IMR-90 (cell line): ENCODE measurements at regions not wholly inside any gene's neighbourhood (a gene's known extent, or its start where the extent isn't known, plus 50 kb on each side); places are given as distances from the start of the nearest gene placed in this dataset.

Source experiments
- ATAC-seq: fragments of 200-7000 bp; cut with Tn5 transposase; 2 replicates; pipeline ENCODE4 v1.9.1; 2020; ENCODE audit warnings: low read depth, mild to moderate bottlenecking, moderate library complexity
- BruUV-seq: library from RNA; stranded (reverse); fragments of 400-500 nt; replicated peaks from 2 replicates; lab custom pipeline; 2021; lab: Mats Ljungman, UMichigan
- CTCF ChIA-PET: fragments of 300-600 bp; formaldehyde crosslinking; extraction: SDS; loops from one replicate; lab custom pipeline; 2021; ENCODE audit warnings: antibody characterized with exemption; lab: Yijun Ruan, JAX
- POLR2A ChIA-PET: fragments of 300-600 bp; sonication (Branson Sonifier 250); formaldehyde crosslinking; loops from one replicate; lab custom pipeline; 2022; ENCODE audit warnings: antibody characterized with exemption; ENCODE audit not compliant: unreplicated experiment; lab: Charles Lee
- DNase-seq: peaks from one replicate; pipeline ENCODE4 v3.0.0; 2013
- H2AFZ ChIP-seq: replicated peaks from 2 replicates; pipeline ENCODE3; 2013; ENCODE audit warnings: low read length, mild to moderate bottlenecking; ENCODE audit not compliant: poor library complexity
- H2AK5ac ChIP-seq: 2 replicates; pipeline ENCODE4 v1.6.1; 2013; ENCODE audit warnings: low read depth, low read length, inconsistent platforms
- H2AK9ac ChIP-seq: replicated peaks from 2 replicates; pipeline ENCODE3; 2013; ENCODE audit warnings: mild to moderate bottlenecking, low read depth, low read length, moderate library complexity; ENCODE audit not compliant: poor library complexity
- H2BK120ac ChIP-seq: 2 replicates; pipeline ENCODE4 v1.6.1; 2013; ENCODE audit warnings: low read depth, low read length, inconsistent platforms
- H2BK15ac ChIP-seq: 3 replicates; pipeline ENCODE4 v1.6.1; 2013; ENCODE audit warnings: low read depth, low read length, inconsistent platforms
- H2BK20ac ChIP-seq: 2 replicates; pipeline ENCODE4 v1.6.1; 2013; ENCODE audit warnings: low read depth, mild to moderate bottlenecking, inconsistent platforms, low read length, moderate library complexity
- H2BK5ac ChIP-seq: 2 replicates; pipeline ENCODE4 v1.6.1; 2013; ENCODE audit warnings: mild to moderate bottlenecking, low read depth, low read length, inconsistent platforms; ENCODE audit not compliant: poor library complexity, severe bottlenecking
- H3K14ac ChIP-seq: replicated peaks from 2 replicates; pipeline ENCODE4 v1.6.1; 2013; ENCODE audit warnings: low read depth, low read length, inconsistent platforms
- H3K18ac ChIP-seq: 2 replicates; pipeline ENCODE4 v1.6.1; 2013; ENCODE audit warnings: low read depth, low read length, control low read depth
- H3K23ac ChIP-seq: 2 replicates; pipeline ENCODE4 v1.6.1; 2013; ENCODE audit warnings: low read depth, low read length, inconsistent platforms
- H3K27ac ChIP-seq: 2 replicates; pipeline ENCODE4 v1.5.1; 2013; ENCODE audit warnings: mild to moderate bottlenecking, control low read depth, low read length; ENCODE audit not compliant: insufficient read depth
- H3K27me3 ChIP-seq: 2 replicates; pipeline ENCODE4 v1.6.1; 2013; ENCODE audit warnings: low read length; ENCODE audit not compliant: control insufficient read depth, insufficient read depth
- H3K36me3 ChIP-seq: 2 replicates; pipeline ENCODE4 v1.6.1; 2013; ENCODE audit warnings: low read length, mixed read lengths; ENCODE audit not compliant: control insufficient read depth, insufficient read depth
- H3K4ac ChIP-seq: 2 replicates; pipeline ENCODE4 v1.6.1; 2013; ENCODE audit warnings: low read depth, low read length, inconsistent platforms
- H3K4me1 ChIP-seq: 2 replicates; pipeline ENCODE4 v1.6.1; 2013; ENCODE audit warnings: low read length, mixed read lengths; ENCODE audit not compliant: control insufficient read depth, insufficient read depth
- H3K4me2 ChIP-seq: 2 replicates; pipeline ENCODE4 v1.6.1; 2013; ENCODE audit warnings: low read depth, mild to moderate bottlenecking, control low read depth, low read length, moderate library complexity
- H3K4me3 ChIP-seq: 2 replicates; pipeline ENCODE4 v1.5.1; 2013; ENCODE audit warnings: low read depth, mild to moderate bottlenecking, control low read depth, low read length, moderate library complexity; ENCODE audit not compliant: insufficient read depth
- H3K56ac ChIP-seq: 2 replicates; pipeline ENCODE4 v1.6.1; 2013; ENCODE audit warnings: low read length, inconsistent platforms; ENCODE audit not compliant: insufficient read depth; ENCODE audit errors: extremely low read depth
- H3K79me1 ChIP-seq, 2 experiments: 2 replicates each; pipeline ENCODE4 v1.6.1; 2013; ENCODE audit warnings: low read length in 2 of 2, inconsistent platforms in 1 of 2, low read depth in 1 of 2
- H3K9ac ChIP-seq: 2 replicates; pipeline ENCODE4 v1.6.1; 2013; ENCODE audit warnings: low read depth, low read length, control low read depth
- H3K9me1 ChIP-seq: 2 replicates; pipeline ENCODE4 v1.6.1; 2013; ENCODE audit warnings: low read length, inconsistent platforms; ENCODE audit not compliant: insufficient read depth
- H3K9me3 ChIP-seq: 2 replicates; pipeline ENCODE4 v1.6.1; 2013; ENCODE audit warnings: low read length; ENCODE audit not compliant: control insufficient read depth, insufficient read depth
- H4K20me1 ChIP-seq: 2 replicates; pipeline ENCODE4 v1.6.1; 2013; ENCODE audit warnings: low read length, inconsistent platforms; ENCODE audit not compliant: insufficient read depth
- H4K5ac ChIP-seq: 2 replicates; pipeline ENCODE4 v1.6.1; 2013; ENCODE audit warnings: mild to moderate bottlenecking, low read depth, low read length, control low read depth
- H4K8ac ChIP-seq, 2 experiments: 2 replicates each; pipeline ENCODE4 v1.6.1; 2013; ENCODE audit warnings: low read depth in 2 of 2, low read length in 2 of 2, control low read depth in 1 of 2, inconsistent platforms in 1 of 2
- H4K91ac ChIP-seq: 2 replicates; pipeline ENCODE4 v1.6.1; 2013; ENCODE audit warnings: low read depth, low read length, inconsistent platforms; ENCODE audit not compliant: insufficient read depth
- BHLHE40 ChIP-seq: fragments of 150-350 bp; IDR thresholded peaks from 2 replicates; pipeline ENCODE4 v1.6.1; 2016; ENCODE audit warnings: mild to moderate bottlenecking, low read depth, low read length
- MAZ ChIP-seq: IDR thresholded peaks from 2 replicates; pipeline ENCODE4 v1.6.1; 2012; ENCODE audit warnings: low read depth, mild to moderate bottlenecking, low read length, improper control_type of control experiment, moderate library complexity, borderline replicate concordance
- RAD21 ChIP-seq: IDR thresholded peaks from 2 replicates; pipeline ENCODE4 v1.6.1; 2012; ENCODE audit warnings: low read length, improper control_type of control experiment
- SMC3 ChIP-seq: fragments of 150-350 bp; IDR thresholded peaks from 2 replicates; pipeline ENCODE4 v1.6.1; 2016; ENCODE audit warnings: low read depth, mild to moderate bottlenecking, antibody characterized with exemption, low read length, moderate library complexity
- WGBS, 2 experiments: methylation state at CpG; one replicate each; pipeline versions ENCODE4 v1.1.5 to v1.1.7; 2013; ENCODE audit warnings: missing lambda C conversion rate in 2 of 2; ENCODE audit not compliant: insufficient read length in 1 of 2; ENCODE audit errors: extremely low coverage in 2 of 2; 5-methylcytosine and 5-hydroxymethylcytosine counted together
- dilution Hi-C: fragments of 300-500 bp; cut with HindIII; formaldehyde crosslinking; loops from one replicate; pipeline ENCODE4 v1.14.3; 2018; ENCODE audit warnings: low sequenced_read_pairs; ENCODE audit not compliant: unreplicated experiment
- in situ Hi-C: fragments of 300-500 bp; cut with MboI; formaldehyde crosslinking; loops from 3 replicates; pipeline ENCODE4 v1.14.3; 2019; ENCODE audit warnings: low sequenced_read_pairs, inconsistent platforms, mixed read lengths
- intact Hi-C: fragments of 100-400 bp; cut with micrococcal nuclease; formaldehyde crosslinking; loops from 2 replicates; pipeline ENCODE4 v1.10.0; 2022
- TF ChIP-seq, protein P1 (sequence below): conservative IDR thresholded peaks from 2 replicates; pipeline ENCODE4 v1.5.1; 2012; ENCODE audit warnings: mild to moderate bottlenecking, low read depth, low read length, improper control_type of control experiment

DNA sequence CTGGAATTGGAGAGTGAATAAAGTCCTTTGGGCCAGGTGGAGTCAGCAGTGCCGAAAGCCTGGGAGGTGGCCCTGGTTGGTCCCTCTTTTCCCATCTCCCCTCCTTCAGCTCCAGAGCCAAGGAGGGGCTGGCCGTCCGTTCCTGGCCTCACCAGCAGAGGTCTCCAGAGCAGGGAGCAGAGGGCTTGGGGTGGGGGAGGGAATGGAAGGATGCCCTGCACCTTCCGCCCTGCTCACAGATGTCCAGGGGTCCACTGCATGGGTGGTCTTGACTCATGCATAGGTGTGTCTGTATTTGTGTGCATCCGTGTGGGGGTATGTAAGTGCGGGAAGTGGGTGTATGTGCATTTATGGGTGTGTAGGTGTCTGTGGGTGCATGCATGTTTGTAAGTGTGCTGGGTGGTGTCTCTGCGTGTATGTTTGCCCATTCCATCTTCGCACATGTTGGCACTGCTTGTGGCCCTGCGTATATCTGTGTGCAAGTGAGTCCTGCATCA, 201.8 kb downstream of the ZFP36L2 start:
- Histone ChIP-seq H3K14ac (0 out of 2 replicates have a peak overlapping the region, but pooled peaks have one; percentile 20), H2AK5ac (peak overlapping the region; percentile 92), H4K91ac (peak overlapping the region; percentile 66), H3K9ac (no peak overlapping the region), H3K27me3 (no peaks in the 10 kb centered on the region), H3K9me3 (peaks cover 8% of the 10 kb centered on the region; the same call in 1 of the 2 replicates), H3K36me3 (no peaks in the 10 kb centered on the region), H2BK15ac (peak overlapping the region; percentile 6; the same call in 2 of the 3 replicates), H3K4me2 (no peak overlapping the region), H4K8ac (peak overlapping the region in 1 of 2 experiments; percentile 85; a peak in 2 of 4 replicates), H2BK120ac (peak overlapping the region; percentile 70), H4K5ac (peak overlapping the region; percentile 51; the same call in 1 of the 2 replicates), H3K79me1 (peaks cover 0 to 4% of the 10 kb centered on the region in 2 experiments; a peak in 1 of 4 replicates), H2AK9ac (peak overlapping the region; percentile 60), H3K9me1 (peaks cover 5% of the 10 kb centered on the region), H3K4me3 (no peak overlapping the region), H3K4ac (peak overlapping the region; percentile 70; the same call in 1 of the 2 replicates), H3K23ac (no peak overlapping the region), H3K56ac (no peak overlapping the region), H2BK5ac (no peak overlapping the region), H2BK20ac (peak overlapping the region; percentile 89; the same call in 1 of the 2 replicates), H3K18ac (no peak overlapping the region), H3K27ac (no peak overlapping the region), H4K20me1 (no peaks in the 10 kb centered on the region), H2AFZ (peak overlapping the region; percentile 80), H3K4me1 (peaks cover 6% of the 10 kb centered on the region)
- intact Hi-C loops (loop anchor here (1.0 kb wide), 1 partner anchor 198 kb away; no protein-coding TSS in a partner anchor), in situ Hi-C loops (no loop called here), dilution Hi-C loops (no loop called here)
- POLR2A ChIA-PET: no interaction called here
- TF ChIP-seq, protein P1, sequence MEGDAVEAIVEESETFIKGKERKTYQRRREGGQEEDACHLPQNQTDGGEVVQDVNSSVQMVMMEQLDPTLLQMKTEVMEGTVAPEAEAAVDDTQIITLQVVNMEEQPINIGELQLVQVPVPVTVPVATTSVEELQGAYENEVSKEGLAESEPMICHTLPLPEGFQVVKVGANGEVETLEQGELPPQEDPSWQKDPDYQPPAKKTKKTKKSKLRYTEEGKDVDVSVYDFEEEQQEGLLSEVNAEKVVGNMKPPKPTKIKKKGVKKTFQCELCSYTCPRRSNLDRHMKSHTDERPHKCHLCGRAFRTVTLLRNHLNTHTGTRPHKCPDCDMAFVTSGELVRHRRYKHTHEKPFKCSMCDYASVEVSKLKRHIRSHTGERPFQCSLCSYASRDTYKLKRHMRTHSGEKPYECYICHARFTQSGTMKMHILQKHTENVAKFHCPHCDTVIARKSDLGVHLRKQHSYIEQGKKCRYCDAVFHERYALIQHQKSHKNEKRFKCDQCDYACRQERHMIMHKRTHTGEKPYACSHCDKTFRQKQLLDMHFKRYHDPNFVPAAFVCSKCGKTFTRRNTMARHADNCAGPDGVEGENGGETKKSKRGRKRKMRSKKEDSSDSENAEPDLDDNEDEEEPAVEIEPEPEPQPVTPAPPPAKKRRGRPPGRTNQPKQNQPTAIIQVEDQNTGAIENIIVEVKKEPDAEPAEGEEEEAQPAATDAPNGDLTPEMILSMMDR: peak; percentile 71
- TF ChIP-seq SMC3 (peak; percentile 83), RAD21 (peak; percentile 86), BHLHE40 (no peak), MAZ (peak; percentile 36; the same call in 1 of the 2 replicates)
- no TSS peak for BruUV-seq
- peak; percentile 90 for ATAC-seq
- CTCF ChIA-PET: interaction anchor here (0.6 to 1.2 kb wide), 4 partner anchors 23 to 205 kb away, joined by 3 to 4 read pairs (median 3); no protein-coding TSS in a partner anchor
- DNase-seq: peak; percentile 55
- WGBS, 2 experiments: 55% methylated on average over 2 of the region's 9 CpGs; no CpG with 5 or more reads in 1 of the 2 experiments
